Breast epithelium (tissue), 4 donors: ENCODE measurements at regions not wholly inside any gene's neighbourhood (a gene's known extent, or its start where the extent isn't known, plus 50 kb on each side); places are given as distances from the start of the nearest gene placed in this dataset.

Experiments used
- DNase-seq, 2 donors: peaks; one replicate each; pipeline ENCODE4 v3.0.0-alpha.2; 2019; ENCODE audit warnings: low spot score in 2 of 2
- H3K27ac ChIP-seq, 2 donors: fragments of 200-600 bp; sonication (generic) in 1 of 2; one replicate each; pipeline ENCODE4 v1.5.1; 2016 to 2019; ENCODE audit warnings: mild to moderate bottlenecking in 1 of 2
- H3K27me3 ChIP-seq, 2 donors: fragments of 200-600 bp; sonication (generic) in 1 of 2; one replicate each; pipeline versions ENCODE4 v1.5.1 to v1.6.0; 2017 to 2019; ENCODE audit warnings: control low read depth in 1 of 2, mild to moderate bottlenecking in 1 of 2
- H3K36me3 ChIP-seq: fragments of 200-600 bp; one replicate; pipeline ENCODE4 v1.5.1; 2019
- H3K4me1 ChIP-seq, 2 donors: fragments of 200-600 bp; sonication (generic); one replicate each; pipeline ENCODE4 v1.5.1; 2016 to 2019; ENCODE audit warnings: control low read depth in 1 of 2
- H3K4me3 ChIP-seq, 3 donors: fragments of 200-600 bp; sonication (generic); 1 replicate in 2 of 3; 2 replicates in 1 of 3; pipeline ENCODE4 v1.5.1; 2016 to 2019; ENCODE audit warnings: mild to moderate bottlenecking in 3 of 3, moderate library complexity in 2 of 3
- H3K9me3 ChIP-seq, 2 donors: fragments of 200-600 bp; sonication (generic) in 1 of 2; one replicate each; pipeline ENCODE4 v1.5.1; 2016 to 2019; ENCODE audit warnings: control low read depth in 1 of 2
- POLR2A ChIP-seq: fragments of 450-650 bp; IDR thresholded peaks from one replicate; pipeline ENCODE4 v1.6.1; 2016; ENCODE audit warnings: antibody characterized with exemption, mild to moderate bottlenecking, moderate library complexity
- POLR2AphosphoS5 ChIP-seq, 3 donors: sonication (generic); formaldehyde crosslinking; IDR thresholded peaks; one replicate each; pipeline ENCODE4 v1.6.1; 2017; ENCODE audit warnings: antibody characterized with exemption in 3 of 3
- intact Hi-C: fragments of 100-400 bp; cut with DNase I; formaldehyde crosslinking; loops from one replicate; pipeline ENCODE4 v1.15.1; 2023; ENCODE audit warnings: low total_unique reads
- TF ChIP-seq, protein P1 (sequence below), 3 donors: fragments of 450-650 bp; IDR thresholded peaks; one replicate each; pipeline ENCODE4 v1.5.1; 2016 to 2017; ENCODE audit warnings: antibody characterized with exemption in 3 of 3, mild to moderate bottlenecking in 3 of 3, moderate library complexity in 3 of 3

DNA sequence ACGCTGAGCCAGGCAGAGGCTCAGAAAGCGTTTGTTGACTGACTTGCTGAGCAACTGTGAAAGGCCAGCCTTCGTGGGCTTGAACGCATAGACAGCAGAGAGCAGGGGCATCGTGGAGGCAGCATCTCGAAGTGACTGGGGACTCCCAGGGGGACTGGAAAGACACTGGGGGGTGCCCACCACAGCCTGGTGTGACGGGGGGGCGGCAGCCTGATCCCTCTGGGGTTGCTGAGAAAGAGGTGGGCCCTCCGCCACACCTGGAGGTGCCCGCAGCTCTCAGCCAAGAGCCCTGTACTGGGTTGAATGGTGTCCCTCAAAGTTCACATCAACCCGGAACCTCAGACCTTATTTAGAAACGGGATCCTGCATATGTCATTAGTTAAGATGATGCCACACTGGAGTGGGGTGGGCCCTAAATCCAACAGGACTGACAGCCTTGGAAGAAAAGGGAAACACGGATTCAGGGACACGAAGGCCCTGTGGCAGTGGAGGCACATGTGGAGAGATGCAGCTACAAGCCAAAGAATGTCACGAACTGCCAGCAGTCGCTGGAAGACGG, 84.6 kb downstream of the RFLNA start:
- Histone ChIP-seq H3K36me3 (no peaks in the 10 kb centered on the region), H3K4me1 (peaks cover 28 to 32% of the 10 kb centered on the region in 2 donors)
- TF ChIP-seq, protein P1, sequence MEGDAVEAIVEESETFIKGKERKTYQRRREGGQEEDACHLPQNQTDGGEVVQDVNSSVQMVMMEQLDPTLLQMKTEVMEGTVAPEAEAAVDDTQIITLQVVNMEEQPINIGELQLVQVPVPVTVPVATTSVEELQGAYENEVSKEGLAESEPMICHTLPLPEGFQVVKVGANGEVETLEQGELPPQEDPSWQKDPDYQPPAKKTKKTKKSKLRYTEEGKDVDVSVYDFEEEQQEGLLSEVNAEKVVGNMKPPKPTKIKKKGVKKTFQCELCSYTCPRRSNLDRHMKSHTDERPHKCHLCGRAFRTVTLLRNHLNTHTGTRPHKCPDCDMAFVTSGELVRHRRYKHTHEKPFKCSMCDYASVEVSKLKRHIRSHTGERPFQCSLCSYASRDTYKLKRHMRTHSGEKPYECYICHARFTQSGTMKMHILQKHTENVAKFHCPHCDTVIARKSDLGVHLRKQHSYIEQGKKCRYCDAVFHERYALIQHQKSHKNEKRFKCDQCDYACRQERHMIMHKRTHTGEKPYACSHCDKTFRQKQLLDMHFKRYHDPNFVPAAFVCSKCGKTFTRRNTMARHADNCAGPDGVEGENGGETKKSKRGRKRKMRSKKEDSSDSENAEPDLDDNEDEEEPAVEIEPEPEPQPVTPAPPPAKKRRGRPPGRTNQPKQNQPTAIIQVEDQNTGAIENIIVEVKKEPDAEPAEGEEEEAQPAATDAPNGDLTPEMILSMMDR (IDR thresholded peaks at IDR 0.05): no peak
- TF ChIP-seq POLR2AphosphoS5 (IDR thresholded peaks at IDR 0.05) (no peak), POLR2A (no peak)

GRCh38 chr12:124378926-124379325, 84.0 kb downstream of the RFLNA start:
- Histone ChIP-seq H3K4me1 (peaks cover 28 to 32% of the 10 kb centered on the region in 2 donors), H3K36me3 (no peaks in the 10 kb centered on the region)
- TF ChIP-seq, protein P1 (IDR thresholded peaks at IDR 0.05): no peak
- TF ChIP-seq POLR2A (no peak), POLR2AphosphoS5 (IDR thresholded peaks at IDR 0.05) (no peak)

More for the DNA sequence above, 84.6 kb downstream of the RFLNA start:
- H3K4me3 ChIP-seq: no peak overlapping the region
- H3K27me3 ChIP-seq: no peaks in the 10 kb centered on the region
- intact Hi-C loops: no loop called here
- no peaks in the 10 kb centered on the region for H3K9me3 ChIP-seq
- peak overlapping the region; percentile 81 to 94 for H3K27ac ChIP-seq
- DNase-seq: no peak

GRCh38 chr12:124377981-124378509, 83.2 kb downstream of the RFLNA start:
- peaks cover 28 to 32% of the 10 kb centered on the region in 2 donors for H3K4me1 ChIP-seq
- no peaks in the 10 kb centered on the region for H3K27me3 ChIP-seq
- no peak overlapping the region for H3K4me3 ChIP-seq
- H3K9me3 ChIP-seq: no peaks in the 10 kb centered on the region
- no peaks in the 10 kb centered on the region for H3K36me3 ChIP-seq
- no peak for DNase-seq
- H3K27ac ChIP-seq: peak overlapping the region; percentile 81 to 94
- intact Hi-C loops: no loop called here
- TF ChIP-seq POLR2AphosphoS5 (IDR thresholded peaks at IDR 0.05) (no peak), POLR2A (no peak)
- TF ChIP-seq, protein P1 (IDR thresholded peaks at IDR 0.05): no peak

More at GRCh38 chr12:124378926-124379325, 84.0 kb downstream of the RFLNA start:
- intact Hi-C loops: no loop called here
- DNase-seq: no peak
- Histone ChIP-seq H3K9me3 (no peaks in the 10 kb centered on the region), H3K27ac (peak overlapping the region; percentile 81 to 94), H3K4me3 (no peak overlapping the region), H3K27me3 (no peaks in the 10 kb centered on the region)

DNA sequence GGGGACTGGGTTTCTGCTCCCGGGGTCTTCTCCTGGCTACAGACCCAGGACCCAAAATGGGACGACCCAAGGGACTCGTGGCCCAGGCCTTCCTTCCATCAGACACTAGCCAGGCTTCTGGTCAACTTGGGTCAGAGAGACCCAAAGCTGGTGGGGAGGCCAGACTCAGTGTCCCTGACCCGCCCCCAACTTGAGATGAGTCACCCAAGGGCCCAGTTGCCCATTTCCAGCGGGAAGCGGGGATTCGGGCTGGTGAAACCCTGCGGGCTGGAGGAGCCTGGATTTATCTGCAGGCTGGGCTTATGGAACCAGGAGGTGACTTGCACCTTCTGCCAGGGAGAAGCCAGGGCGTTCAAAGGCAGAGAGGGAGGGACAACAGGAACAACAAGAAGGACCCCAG, 81.5 kb downstream of the RFLNA start:
- H3K27ac ChIP-seq: peak overlapping the region in 1 of 2 donors; percentile 1
- no peak overlapping the region for H3K4me3 ChIP-seq
- intact Hi-C loops: no loop called here
- H3K4me1 ChIP-seq: peaks cover 18 to 19% of the 10 kb centered on the region in 2 donors
- TF ChIP-seq POLR2AphosphoS5 (IDR thresholded peaks at IDR 0.05): no peak
- TF ChIP-seq, protein P1 (IDR thresholded peaks at IDR 0.05): no peak
- no peak for TF ChIP-seq POLR2A
- H3K9me3 ChIP-seq: no peaks in the 10 kb centered on the region
- no peak for DNase-seq
- H3K36me3 ChIP-seq: no peaks in the 10 kb centered on the region
- H3K27me3 ChIP-seq: no peaks in the 10 kb centered on the region

DNA sequence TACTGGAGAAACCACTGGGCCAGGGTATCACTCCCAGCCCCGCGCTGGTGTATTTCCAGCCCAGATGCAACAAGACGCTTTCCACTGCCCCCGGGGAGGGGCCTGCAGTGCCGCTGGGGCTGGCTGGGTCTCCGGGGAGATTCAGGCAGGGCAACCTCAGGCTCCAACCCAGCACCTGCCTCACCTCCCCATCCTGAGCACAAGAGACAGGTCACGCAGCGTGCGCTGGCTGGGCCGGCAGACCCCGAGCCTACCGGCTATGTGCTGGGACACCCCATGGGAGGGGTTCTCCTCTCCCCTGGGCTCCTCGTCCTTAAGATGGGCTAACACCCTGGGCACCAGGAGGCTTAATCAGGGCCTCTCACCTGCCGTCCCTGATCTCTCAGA, 80.9 kb downstream of the RFLNA start:
- Histone ChIP-seq H3K27ac (peak overlapping the region in 1 of 2 donors; percentile 1), H3K9me3 (no peaks in the 10 kb centered on the region), H3K27me3 (no peaks in the 10 kb centered on the region), H3K4me1 (peaks cover 11 to 12% of the 10 kb centered on the region in 2 donors), H3K4me3 (no peak overlapping the region), H3K36me3 (no peaks in the 10 kb centered on the region)
- intact Hi-C loops: no loop called here
- no peak for DNase-seq
- TF ChIP-seq, protein P1 (IDR thresholded peaks at IDR 0.05): no peak
- TF ChIP-seq POLR2AphosphoS5 (IDR thresholded peaks at IDR 0.05) (no peak), POLR2A (no peak)
